Astrocyte (in vitro differentiated cells and primary cell): ENCODE measurements at regions not wholly inside any gene's neighbourhood (a gene's known extent, or its start where the extent isn't known, plus 50 kb on each side); places are given as distances from the start of the nearest gene placed in this dataset.

ENCODE experiments used
- DNase-seq: peaks from one replicate; pipeline ENCODE4 v3.0.0-alpha.2; 2010; ENCODE audit warnings: low read depth
- FAIRE-seq: peaks from 2 replicates; lab custom pipeline; 2011; peaks lifted over from hg19 to GRCh38; lab: Jason Lieb, UNC
- H2AFZ ChIP-seq: 2 replicates; pipeline ENCODE4 v1.6.0; 2012; ENCODE audit warnings: low read depth, low read length, inconsistent platforms
- H3K27ac ChIP-seq: 2 replicates; pipeline ENCODE4 v1.5.1; 2011; ENCODE audit warnings: low read depth, low read length, inconsistent platforms
- H3K27me3 ChIP-seq: 2 replicates; pipeline ENCODE4 v1.6.0; 2011; ENCODE audit warnings: low read length, inconsistent platforms; ENCODE audit not compliant: insufficient read depth
- H3K36me3 ChIP-seq: 2 replicates; pipeline ENCODE4 v1.5.1; 2011; ENCODE audit warnings: low read length, inconsistent platforms; ENCODE audit not compliant: insufficient read depth
- H3K4me1 ChIP-seq: 2 replicates; pipeline ENCODE4 v1.5.1; 2011; ENCODE audit warnings: low read length, inconsistent platforms; ENCODE audit not compliant: insufficient read depth
- H3K4me2 ChIP-seq: 2 replicates; pipeline ENCODE4 v1.6.0; 2012; ENCODE audit warnings: low read length, inconsistent platforms
- H3K4me3 ChIP-seq: 2 replicates; pipeline ENCODE4 v1.5.1; 2011; ENCODE audit warnings: low read depth, mild to moderate bottlenecking, low read length, inconsistent platforms; ENCODE audit not compliant: insufficient read depth
- H3K79me2 ChIP-seq: 2 replicates; pipeline ENCODE4 v1.6.0; 2012; ENCODE audit warnings: mild to moderate bottlenecking, low read length, inconsistent platforms; ENCODE audit not compliant: insufficient read depth
- H3K9ac ChIP-seq: 2 replicates; pipeline ENCODE4 v1.6.0; 2012; ENCODE audit warnings: mild to moderate bottlenecking, low read length, inconsistent platforms
- H3K9me3 ChIP-seq: 2 replicates; pipeline ENCODE4 v1.5.1; 2012; ENCODE audit warnings: low read depth, mild to moderate bottlenecking, low read length, inconsistent platforms; ENCODE audit not compliant: insufficient read depth
- H4K20me1 ChIP-seq: 2 replicates; pipeline ENCODE4 v1.6.0; 2012; ENCODE audit warnings: low read length, inconsistent platforms; ENCODE audit not compliant: insufficient read depth
- H3K27ac Mint-ChIP-seq: one replicate; pipeline ENCODE4 v1.8.0; 2021; ENCODE audit warnings: mild to moderate bottlenecking, mixed read lengths; ENCODE audit not compliant: unreplicated experiment
- H3K27me3 Mint-ChIP-seq: one replicate; pipeline ENCODE4 v1.8.0; 2021; ENCODE audit warnings: low read depth, mixed read lengths; ENCODE audit not compliant: unreplicated experiment
- H3K36me3 Mint-ChIP-seq: one replicate; pipeline ENCODE4 v1.8.0; 2021; ENCODE audit warnings: low read depth, mixed read lengths; ENCODE audit not compliant: unreplicated experiment
- H3K4me1 Mint-ChIP-seq: one replicate; pipeline ENCODE4 v1.8.0; 2021; ENCODE audit warnings: low read depth, mixed read lengths; ENCODE audit not compliant: unreplicated experiment
- H3K4me3 Mint-ChIP-seq: one replicate; pipeline ENCODE4 v1.8.0; 2021; ENCODE audit warnings: mild to moderate bottlenecking, moderate library complexity, mixed read lengths; ENCODE audit not compliant: unreplicated experiment
- H3K9me3 Mint-ChIP-seq: one replicate; pipeline ENCODE4 v1.8.0; 2021; ENCODE audit warnings: mild to moderate bottlenecking, mixed read lengths; ENCODE audit not compliant: unreplicated experiment
- CTCF ChIP-seq: IDR thresholded peaks from 2 replicates; pipeline ENCODE4 v1.5.1; 2011; ENCODE audit warnings: low read depth, mild to moderate bottlenecking, inconsistent platforms, low read length, moderate library complexity; ENCODE audit not compliant: insufficient read depth
- EZH2 ChIP-seq: IDR thresholded peaks from 2 replicates; pipeline ENCODE4 v1.6.1; 2012; ENCODE audit warnings: mild to moderate bottlenecking, low read length, inconsistent platforms; ENCODE audit not compliant: insufficient read depth

- no peaks in the 10 kb centered on the region for H3K79me2 ChIP-seq
- Mint-ChIP-seq H3K27ac (peak overlapping the region; percentile 67), H3K36me3 (no peaks in the 10 kb centered on the region)
These were observed 53.0 kb upstream of the STXBP5L start for GRCh38 chr3:120854908-120855526.

GRCh38 chr3:120855665-120856437 is 52.2 kb upstream of the STXBP5L start:
- peak; percentile 94 for DNase-seq
- Histone ChIP-seq H3K4me2 (no peak overlapping the region), H3K36me3 (no peaks in the 10 kb centered on the region), H3K9me3 (no peaks in the 10 kb centered on the region), H4K20me1 (no peaks in the 10 kb centered on the region), H3K79me2 (no peaks in the 10 kb centered on the region), H3K4me3 (no peak overlapping the region), H3K27me3 (peaks cover 3% of the 10 kb centered on the region), H3K4me1 (peaks cover 7% of the 10 kb centered on the region), H3K27ac (no peak overlapping the region), H2AFZ (no peak overlapping the region), H3K9ac (no peak overlapping the region)
- no peak for TF ChIP-seq CTCF
- no peaks in the 10 kb centered on the region for H3K36me3 Mint-ChIP-seq
- H3K4me1 Mint-ChIP-seq: peaks cover 18% of the 10 kb centered on the region
- no peaks in the 10 kb centered on the region for H3K27me3 Mint-ChIP-seq
- peak overlapping the region; percentile 84 for H3K27ac Mint-ChIP-seq
- H3K4me3 Mint-ChIP-seq: no peak overlapping the region
- no peaks in the 10 kb centered on the region for H3K9me3 Mint-ChIP-seq
- no peak for FAIRE-seq

More at GRCh38 chr3:120854908-120855526, 53.0 kb upstream of the STXBP5L start:
- FAIRE-seq (no peak), DNase-seq (no peak)
- Histone ChIP-seq H3K27me3 (peaks cover 3% of the 10 kb centered on the region), H2AFZ (no peak overlapping the region), H4K20me1 (no peaks in the 10 kb centered on the region), H3K9ac (no peak overlapping the region), H3K4me1 (peaks cover 7% of the 10 kb centered on the region), H3K36me3 (no peaks in the 10 kb centered on the region), H3K4me3 (no peak overlapping the region), H3K27ac (no peak overlapping the region), H3K4me2 (no peak overlapping the region), H3K9me3 (no peaks in the 10 kb centered on the region)
- TF ChIP-seq CTCF (no peak), EZH2 (no peak)
- no peak overlapping the region for H3K4me3 Mint-ChIP-seq
- H3K9me3 Mint-ChIP-seq: no peaks in the 10 kb centered on the region
- no peaks in the 10 kb centered on the region for H3K27me3 Mint-ChIP-seq
- H3K4me1 Mint-ChIP-seq: peaks cover 18% of the 10 kb centered on the region
